ENCODE measurements at regions not wholly inside any gene's neighbourhood (a gene's known extent, or its start where the extent isn't known, plus 50 kb on each side); places are given as distances from the start of the nearest gene placed in this dataset.

DNA sequence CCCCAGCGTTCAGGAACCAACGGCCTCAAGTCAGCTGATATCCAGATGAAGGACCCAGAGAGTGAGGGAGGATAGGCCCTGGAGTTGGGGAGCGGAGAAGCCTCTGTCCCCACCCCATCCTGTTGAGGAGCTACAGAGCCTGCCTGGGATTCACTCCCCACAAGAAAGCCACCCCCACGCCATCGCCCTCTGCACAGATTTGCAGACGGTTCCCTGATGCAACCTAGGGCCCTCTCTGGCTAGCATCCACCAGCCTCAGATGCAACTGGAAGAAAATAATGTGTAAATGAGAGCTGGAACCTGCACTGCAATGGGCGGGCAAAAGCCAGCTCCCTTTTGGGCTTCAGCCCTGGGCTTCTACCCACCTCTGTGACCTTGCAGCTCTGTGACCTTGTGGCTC is 185.6 kb downstream of the BCOR start:
- TF ChIP-seq POLR2AphosphoS5 (IDR thresholded peaks at IDR 0.05; ENCODE audit: low read depth, low read length) (no peak), POLR2A (IDR thresholded peaks at IDR 0.05; ENCODE audit: low read depth, low read length) (no peak)

Data from GM12892 (cell line).